H1 (cell line): ENCODE measurements at regions not wholly inside any gene's neighbourhood (a gene's known extent, or its start where the extent isn't known, plus 50 kb on each side); places are given as distances from the start of the nearest gene placed in this dataset.

Source experiments
- CTCF ChIA-PET: fragments of 300-600 bp; sonication (Branson Sonifier 250); formaldehyde crosslinking; loops from one replicate; lab custom pipeline; 2021; ENCODE audit not compliant: partially characterized antibody; lab: Charles Lee
- POLR2A ChIA-PET: fragments of 300-600 bp; sonication (Branson Sonifier 250); formaldehyde crosslinking; loops from one replicate; lab custom pipeline; 2021; ENCODE audit warnings: inconsistent platforms; ENCODE audit not compliant: partially characterized antibody; lab: Charles Lee
- DNase-seq, 2 experiments: peaks; one replicate each; pipeline versions ENCODE4 v3.0.0 to v3.0.0-alpha.2; 2010 to 2022; ENCODE audit warnings: low spot score in 2 of 2, low read depth in 1 of 2, mixed read lengths in 1 of 2
- FAIRE-seq: peaks from 2 replicates; lab custom pipeline; 2011; peaks lifted over from hg19 to GRCh38; lab: Jason Lieb, UNC
- H2AFZ ChIP-seq: 2 replicates; pipeline ENCODE4 v1.8.1; 2012; ENCODE audit warnings: low read length, inconsistent platforms
- H2AK5ac ChIP-seq: 2 replicates; pipeline ENCODE4 v1.6.1; 2013; ENCODE audit warnings: low read depth, low read length
- H2BK120ac ChIP-seq: replicated peaks from 2 replicates; pipeline ENCODE3; 2013; ENCODE audit warnings: low read depth, low read length, inconsistent platforms
- H2BK12ac ChIP-seq: 2 replicates; pipeline ENCODE4 v1.6.1; 2013; ENCODE audit warnings: low read depth, low read length
- H2BK15ac ChIP-seq: 2 replicates; pipeline ENCODE4 v1.6.1; 2013; ENCODE audit warnings: low read length
- H2BK20ac ChIP-seq: 2 replicates; pipeline ENCODE4 v1.6.1; 2013; ENCODE audit warnings: low read length
- H2BK5ac ChIP-seq: 2 replicates; pipeline ENCODE4 v1.6.1; 2013; ENCODE audit warnings: low read depth, low read length
- H3K14ac ChIP-seq: 2 replicates; pipeline ENCODE4 v1.6.1; 2013; ENCODE audit warnings: inconsistent platforms; ENCODE audit not compliant: insufficient read length
- H3K18ac ChIP-seq: 2 replicates; pipeline ENCODE4 v1.6.1; 2013; ENCODE audit warnings: low read length; ENCODE audit errors: extremely low read depth
- H3K23ac ChIP-seq: 2 replicates; pipeline ENCODE4 v1.6.1; 2013; ENCODE audit warnings: inconsistent platforms; ENCODE audit not compliant: insufficient read length
- H3K23me2 ChIP-seq: 2 replicates; pipeline ENCODE4 v1.6.1; 2013; ENCODE audit warnings: low read depth, low read length
- H3K27ac ChIP-seq: 2 replicates; pipeline ENCODE4 v1.6.1; 2011; ENCODE audit warnings: low read depth, low read length, inconsistent platforms
- H3K27me3 ChIP-seq, 4 experiments: replicated peaks in 1 of 4; 1 replicate in 1 of 4; 2 replicates in 3 of 4; pipeline versions ENCODE4 v1.6.1 to v1.8.1; 2011 to 2013; ENCODE audit warnings: low read length in 3 of 4, mild to moderate bottlenecking in 3 of 4, inconsistent platforms in 2 of 4, mixed read lengths in 2 of 4, moderate library complexity in 1 of 4; ENCODE audit not compliant: control insufficient read depth in 3 of 4, insufficient read depth in 3 of 4; ENCODE audit errors: extremely low read depth in 1 of 4
- H3K36me3 ChIP-seq, 4 experiments: 2 replicates each; pipeline versions ENCODE4 v1.6.1 to v1.8.1; 2011 to 2013; ENCODE audit warnings: mild to moderate bottlenecking in 4 of 4, low read length in 3 of 4, moderate library complexity in 2 of 4, control low read depth in 1 of 4, inconsistent platforms in 1 of 4; ENCODE audit not compliant: insufficient read depth in 4 of 4, control insufficient read depth in 2 of 4
- H3K4ac ChIP-seq: replicated peaks from 2 replicates; pipeline ENCODE3; 2013; ENCODE audit warnings: low read length, low read depth, mixed read lengths, inconsistent platforms; ENCODE audit not compliant: insufficient read length
- H3K4me1 ChIP-seq, 4 experiments: replicated peaks in 1 of 4; 1 replicate in 1 of 4; 2 replicates in 3 of 4; pipeline versions ENCODE4 v1.6.1 to v1.8.1; 2011 to 2013; ENCODE audit warnings: low read length in 3 of 4, inconsistent platforms in 2 of 4, mixed read lengths in 1 of 4; ENCODE audit not compliant: insufficient read depth in 4 of 4, control insufficient read depth in 3 of 4
- H3K4me2 ChIP-seq, 2 experiments: 2 replicates each; pipeline versions ENCODE4 v1.6.1 to v1.8.1; 2011 to 2013; ENCODE audit warnings: low read depth in 2 of 2, low read length in 2 of 2, control low read depth in 1 of 2, inconsistent platforms in 1 of 2, mild to moderate bottlenecking in 1 of 2; ENCODE audit not compliant: insufficient read depth in 1 of 2
- H3K4me3 ChIP-seq, 4 experiments: fragments of 200-600, 300-600 bp in 1 of 4; sonication (generic), shearing (Covaris generic), sonication (Bioruptor Twin) in 1 of 4; 2 replicates each; pipeline versions ENCODE4 v1.5.1 to v1.8.1; 2011 to 2016; ENCODE audit warnings: low read length in 4 of 4, low read depth in 3 of 4, control low read depth in 2 of 4, inconsistent platforms in 2 of 4, mild to moderate bottlenecking in 2 of 4, mixed read lengths in 1 of 4, moderate library complexity in 1 of 4; ENCODE audit not compliant: insufficient read depth in 2 of 4; ENCODE audit errors: extremely low read depth in 1 of 4
- H3K56ac ChIP-seq: replicated peaks from 2 replicates; pipeline ENCODE3; 2013; ENCODE audit warnings: low read depth, mild to moderate bottlenecking, mixed read lengths, low read length, inconsistent platforms; ENCODE audit not compliant: insufficient read length
- H3K79me1 ChIP-seq: 2 replicates; pipeline ENCODE4 v1.6.1; 2013; ENCODE audit warnings: low read depth, low read length, control low read depth
- H3K79me2 ChIP-seq, 2 experiments: 2 replicates each; pipeline versions ENCODE4 v1.6.1 to v1.8.1; 2012 to 2013; ENCODE audit warnings: low read length in 2 of 2, mild to moderate bottlenecking in 2 of 2, inconsistent platforms in 1 of 2; ENCODE audit not compliant: insufficient read depth in 2 of 2, control insufficient read depth in 1 of 2
- H3K9ac ChIP-seq, 4 experiments: replicated peaks in 1 of 4; 1 replicate in 1 of 4; 2 replicates in 3 of 4; pipeline versions ENCODE4 v1.6.1 to v1.8.1; 2011 to 2013; ENCODE audit warnings: low read depth in 3 of 4, low read length in 3 of 4, control low read depth in 2 of 4, mild to moderate bottlenecking in 2 of 4, moderate library complexity in 2 of 4, inconsistent platforms in 1 of 4; ENCODE audit errors: extremely low read depth in 1 of 4
- H3K9me3 ChIP-seq, 2 experiments: 2 replicates each; pipeline versions ENCODE4 v1.6.1 to v1.8.1; 2012 to 2013; ENCODE audit warnings: mild to moderate bottlenecking in 2 of 2, moderate library complexity in 2 of 2, control low read depth in 1 of 2, inconsistent platforms in 1 of 2, low read depth in 1 of 2, low read length in 1 of 2, mixed read lengths in 1 of 2; ENCODE audit not compliant: insufficient read depth in 2 of 2
- H4K20me1 ChIP-seq, 2 experiments: replicated peaks in 1 of 2; 2 replicates each; pipeline versions ENCODE3 to v1.8.1; 2011 to 2013; ENCODE audit warnings: inconsistent platforms in 2 of 2, low read length in 2 of 2, mild to moderate bottlenecking in 1 of 2; ENCODE audit not compliant: insufficient read depth in 2 of 2, control insufficient read depth in 1 of 2
- H4K5ac ChIP-seq: 2 replicates; pipeline ENCODE4 v1.6.1; 2013; ENCODE audit warnings: low read length, low read depth, mixed read lengths, inconsistent platforms; ENCODE audit not compliant: insufficient read length
- H4K8ac ChIP-seq: 2 replicates; pipeline ENCODE4 v1.8.0; 2013; ENCODE audit warnings: mild to moderate bottlenecking, moderate library complexity, low read length, inconsistent platforms; ENCODE audit not compliant: insufficient read depth; ENCODE audit errors: extremely low read depth
- H4K91ac ChIP-seq: replicated peaks from 2 replicates; pipeline ENCODE3; 2013; ENCODE audit warnings: low read length, mixed read lengths, inconsistent platforms; ENCODE audit not compliant: insufficient read length
- BCL11A ChIP-seq, 2 experiments: IDR thresholded peaks; one replicate each; pipeline ENCODE4 v1.6.1; 2011; ENCODE audit warnings: low read depth in 2 of 2, low read length in 2 of 2, mild to moderate bottlenecking in 2 of 2
- CBX8 ChIP-seq: fragments of 300-800, 300-1000 bp; sonication (generic); IDR thresholded peaks from 2 replicates; pipeline ENCODE4 v1.7.1; 2016; ENCODE audit warnings: low read depth, low read length, borderline replicate concordance
- GABPA ChIP-seq: IDR thresholded peaks from 2 replicates; pipeline ENCODE4 v1.6.1; 2011; ENCODE audit warnings: mild to moderate bottlenecking, low read length, moderate library complexity, borderline replicate concordance; ENCODE audit not compliant: insufficient read depth
- GTF2F1 ChIP-seq: IDR thresholded peaks from 2 replicates; pipeline ENCODE4 v1.6.1; 2012; ENCODE audit warnings: low read depth, low read length, improper control_type of control experiment, borderline replicate concordance
- HDAC2 ChIP-seq, 2 experiments: fragments of 300-600 bp in 1 of 2; sonication (generic) in 1 of 2; IDR thresholded peaks; 2 replicates each; pipeline ENCODE4 v1.6.1; 2011 to 2012; ENCODE audit warnings: low read depth in 2 of 2, low read length in 2 of 2, mild to moderate bottlenecking in 2 of 2, moderate library complexity in 2 of 2, borderline replicate concordance in 1 of 2, inconsistent platforms in 1 of 2
- KDM1A ChIP-seq: fragments of 200-600, 300-600 bp; sonication (generic); IDR thresholded peaks from 2 replicates; pipeline ENCODE4 v1.7.1; 2016; ENCODE audit warnings: mild to moderate bottlenecking, low read length, borderline replicate concordance
- NANOG ChIP-seq: IDR thresholded peaks from 2 replicates; pipeline ENCODE4 v1.6.1; 2011; ENCODE audit warnings: low read length, low read depth, mild to moderate bottlenecking, inconsistent platforms; ENCODE audit not compliant: insufficient read depth, poor library complexity, severe bottlenecking
- SIN3A ChIP-seq, 2 experiments: IDR thresholded peaks in 1 of 2; conservative IDR thresholded peaks in 1 of 2; 2 replicates each; pipeline ENCODE4 v1.6.1; 2011 to 2012; ENCODE audit warnings: low read length in 2 of 2, improper control_type of control experiment in 1 of 2, low read depth in 1 of 2, mild to moderate bottlenecking in 1 of 2
- SP4 ChIP-seq: IDR thresholded peaks from 2 replicates; pipeline ENCODE4 v1.6.1; 2012; ENCODE audit warnings: low read length, inconsistent platforms
- SRF ChIP-seq: IDR thresholded peaks from 2 replicates; pipeline ENCODE4 v1.6.1; 2011; ENCODE audit warnings: mild to moderate bottlenecking, low read depth, low read length, moderate library complexity
- TBP ChIP-seq: IDR thresholded peaks from 2 replicates; pipeline ENCODE4 v1.6.1; 2011; ENCODE audit warnings: low read depth, low read length, improper control_type of control experiment
- TEAD4 ChIP-seq: IDR thresholded peaks from 2 replicates; pipeline ENCODE4 v1.6.1; 2012; ENCODE audit warnings: low read depth, low read length, inconsistent platforms, mixed read lengths
- WGBS, 2 experiments: shearing (Covaris generic) in 1 of 2; methylation state at CpG; one replicate each; pipeline versions ENCODE4 v1.1.6 to v1.1.7; 2013 to 2015; ENCODE audit warnings: low lambda C conversion rate in 2 of 2, mixed read lengths in 2 of 2, inconsistent platforms in 1 of 2, low coverage in 1 of 2, missing lambda C conversion rate in 1 of 2; ENCODE audit not compliant: insufficient replicate concordance in 2 of 2, insufficient coverage in 1 of 2, insufficient read length in 1 of 2; ENCODE audit errors: extremely low coverage in 1 of 2, missing lambda C conversion rate in 1 of 2; 5-methylcytosine and 5-hydroxymethylcytosine counted together
- TF ChIP-seq, protein P1 (sequence below): IDR thresholded peaks from 2 replicates; pipeline ENCODE4 v1.6.1; 2011; ENCODE audit warnings: low read depth, mild to moderate bottlenecking, low read length; ENCODE audit not compliant: insufficient read depth

DNA sequence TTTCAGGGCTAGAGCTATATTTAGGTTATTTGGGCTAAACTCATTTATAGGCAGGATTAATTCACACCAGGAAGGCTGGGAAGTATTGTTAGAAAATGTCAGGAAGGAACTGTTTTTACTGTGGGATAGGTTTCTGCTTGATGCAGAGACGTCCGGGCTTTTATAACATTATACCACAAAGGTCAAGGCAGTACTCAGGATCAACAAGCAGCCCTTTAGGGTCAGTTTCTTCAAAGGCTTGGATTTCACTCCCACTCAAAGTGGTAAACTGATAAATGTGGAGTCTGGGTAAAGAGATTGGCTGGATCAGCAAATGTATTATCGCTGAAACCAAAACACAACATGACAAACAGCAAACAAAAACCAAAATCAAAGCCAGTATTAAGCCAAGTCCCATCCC is 127.2 kb downstream of the ARL5B start:
- no peak overlapping the region for H3K56ac ChIP-seq
- WGBS, 2 experiments, result 90% methylated on average over 3 of the region's 3 CpGs; no CpG with 5 or more reads in 1 of the 2 experiments
- no peak for TF ChIP-seq BCL11A (IDR thresholded peaks at IDR 0.05; ENCODE audit: low read depth in 2 of 2, low read length in 2 of 2)
- TF ChIP-seq NANOG, result no peak
- TF ChIP-seq SRF, result no peak
- no peak for TF ChIP-seq HDAC2 (IDR thresholded peaks at IDR 0.05; ENCODE audit: borderline replicate concordance in 1 of 2, low read depth in 2 of 2, low read length in 2 of 2)
- TF ChIP-seq TEAD4, result no peak
- no peak for TF ChIP-seq CBX8
- TF ChIP-seq SP4, result no peak
- TF ChIP-seq, protein P1, sequence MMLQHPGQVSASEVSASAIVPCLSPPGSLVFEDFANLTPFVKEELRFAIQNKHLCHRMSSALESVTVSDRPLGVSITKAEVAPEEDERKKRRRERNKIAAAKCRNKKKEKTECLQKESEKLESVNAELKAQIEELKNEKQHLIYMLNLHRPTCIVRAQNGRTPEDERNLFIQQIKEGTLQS, result no peak
- no peak for TF ChIP-seq GABPA
- TF ChIP-seq SIN3A (conservative IDR thresholded peaks at IDR 0.05 in 1 of 2, IDR thresholded peaks at IDR 0.05 in 1 of 2; ENCODE audit: low read depth in 1 of 2, low read length in 2 of 2), result no peak
- TF ChIP-seq GTF2F1, result no peak
- TF ChIP-seq TBP, result no peak
- TF ChIP-seq KDM1A, result no peak

More for the DNA sequence above, 127.2 kb downstream of the ARL5B start:
- Histone ChIP-seq H2BK120ac (no peak overlapping the region), H3K4ac (no peak overlapping the region), H3K36me3 (no peaks in the 10 kb centered on the region), H3K27me3 (no peaks in the 10 kb centered on the region), H4K20me1 (no peaks in the 10 kb centered on the region), H3K4me2 (no peak overlapping the region), H3K18ac (no peak overlapping the region), H2BK5ac (no peak overlapping the region), H3K9ac (no peak overlapping the region), H4K8ac (no peak overlapping the region), H3K4me3 (no peak overlapping the region), H4K5ac (no peak overlapping the region), H3K14ac (no peak overlapping the region), H4K91ac (no peak overlapping the region), H3K9me3 (peaks cover 3 to 8% of the 10 kb centered on the region in 2 experiments; a peak in 1 of 4 replicates), H3K79me2 (no peaks in the 10 kb centered on the region), H3K4me1 (no peaks in the 10 kb centered on the region), H3K23ac (no peak overlapping the region), H2AK5ac (no peak overlapping the region), H2AFZ (no peak overlapping the region), H3K23me2 (no peaks in the 10 kb centered on the region), H2BK12ac (no peak overlapping the region), H3K27ac (no peak overlapping the region), H3K79me1 (no peaks in the 10 kb centered on the region), H2BK20ac (no peak overlapping the region), H2BK15ac (no peak overlapping the region)
- ChIA-PET POLR2A (no interaction called here), CTCF (interaction anchor here (0.7 kb wide), 1 partner anchor 927 kb away, joined by 3 read pairs; no protein-coding TSS in a partner anchor)
- no peak for FAIRE-seq
- no peak for DNase-seq
